ENCODE measurements at regions not wholly inside any gene's neighbourhood (a gene's known extent, or its start where the extent isn't known, plus 50 kb on each side); places are given as distances from the start of the nearest gene placed in this dataset.

GRCh38 chr15:101124731-101125451, 127.0 kb downstream of the CHSY1 start:
- peak; percentile 84 for DNase-seq (ENCODE audit: low read depth, low spot score)

- peak; percentile 31 for DNase-seq (ENCODE audit: low read depth, low spot score)
These were observed 128.5 kb downstream of the CHSY1 start for GRCh38 chr15:101123222-101123910.

GRCh38 chr15:101122806-101123205, 129.0 kb downstream of the CHSY1 start:
- no peak for DNase-seq (ENCODE audit: low read depth, low spot score)

- DNase-seq (ENCODE audit: low read depth, low spot score) = no peak
These were observed 129.6 kb downstream of the CHSY1 start for GRCh38 chr15:101122266-101122665.

DNA sequence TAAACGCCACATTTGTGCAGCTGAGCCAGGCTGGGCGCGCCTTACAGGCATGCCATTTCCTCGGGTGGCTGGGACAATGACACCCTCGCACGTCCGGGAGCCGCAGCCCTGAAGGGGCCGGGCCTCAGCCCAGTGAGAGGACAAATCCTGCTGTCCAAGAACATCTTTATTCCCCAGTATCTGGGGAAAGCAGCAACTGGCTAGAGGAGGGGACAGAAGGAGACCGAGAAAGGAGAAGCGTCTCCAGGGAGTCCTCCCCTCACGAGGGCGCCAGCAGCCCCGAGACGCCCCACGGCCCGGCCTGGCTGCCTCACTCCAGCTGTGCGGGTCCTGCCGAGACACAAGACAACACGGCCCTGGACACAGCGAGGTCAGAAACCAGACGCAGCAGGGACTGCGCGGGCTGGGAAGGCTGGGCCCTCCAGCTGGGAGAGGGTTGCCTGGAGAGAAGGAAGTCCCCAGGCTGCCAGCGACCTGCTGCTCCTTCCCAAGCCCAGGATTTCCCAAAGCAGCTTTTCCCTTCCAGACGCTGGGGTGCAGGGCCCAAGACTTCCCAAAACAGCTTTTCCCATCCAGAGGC, 130.2 kb downstream of the CHSY1 start:
- DNase-seq (ENCODE audit: low read depth, low spot score) = peak; percentile 82

- DNase-seq (ENCODE audit: low read depth, low spot score) = no peak
These were observed 130.9 kb downstream of the CHSY1 start for GRCh38 chr15:101120987-101121386.

DNA sequence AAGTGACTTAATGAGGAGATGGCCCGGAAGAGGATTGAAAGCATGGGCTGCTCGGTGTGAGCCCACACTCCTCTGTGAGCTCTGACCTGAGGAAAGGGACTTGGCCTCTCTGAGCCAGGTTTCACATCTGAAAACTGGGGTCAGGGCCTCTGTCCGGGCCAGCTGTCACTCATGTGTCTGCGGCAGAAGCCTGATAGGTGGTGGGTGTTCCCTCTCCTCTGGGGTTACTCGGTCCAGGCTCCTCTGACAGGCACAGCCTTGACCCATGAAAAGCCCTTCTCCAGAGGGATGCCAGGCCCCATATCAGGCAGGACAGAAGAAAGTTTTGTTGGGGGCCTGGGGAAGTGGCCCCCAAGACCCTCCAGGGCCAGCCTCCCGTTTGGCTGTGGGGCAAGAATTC, 131.4 kb downstream of the CHSY1 start:
- DNase-seq (ENCODE audit: low read depth, low spot score) = no peak

Measured in astrocyte of the hippocampus (primary cell).